SK-N-SH treated with all-trans-retinoic acid at 6 μM for 48 hours (cell line): ENCODE measurements at regions not wholly inside any gene's neighbourhood (a gene's known extent, or its start where the extent isn't known, plus 50 kb on each side); places are given as distances from the start of the nearest gene placed in this dataset.
"Not testable (repeated sequence)": the region's sequence is repeated elsewhere in the genome, so short reads cannot be mapped to it uniquely, and the experiment has no call there.

Experiments
- ATAC-seq: fragments of 200-7000 bp; cut with Tn5 transposase; 3 replicates; pipeline ENCODE4 v1.9.1; 2020; ENCODE audit warnings: mild to moderate bottlenecking, moderate library complexity
- ARNTL ChIP-seq: fragments of 450-650 bp; formaldehyde crosslinking; IDR thresholded peaks from 2 replicates; pipeline ENCODE4 v1.5.0; 2020; ENCODE audit warnings: low read depth, mild to moderate bottlenecking, moderate library complexity, borderline replicate concordance
- BACH2 ChIP-seq: fragments of 250-450 bp; sonication (Bioruptor Pico); IDR thresholded peaks from 2 replicates; pipeline ENCODE4 v1.9.0; 2021; ENCODE audit warnings: mild to moderate bottlenecking, borderline replicate concordance
- CSDC2 ChIP-seq: fragments of 250-450 bp; sonication (Bioruptor Pico); IDR thresholded peaks from 2 replicates; pipeline ENCODE4 v1.5.0; 2020; ENCODE audit warnings: mild to moderate bottlenecking, moderate library complexity
- ESRRG ChIP-seq: fragments of 250-450 bp; sonication (Bioruptor Pico); IDR thresholded peaks from 2 replicates; pipeline ENCODE4 v1.6.1; 2021; ENCODE audit warnings: mild to moderate bottlenecking
- GLIS3 ChIP-seq: fragments of 250-450 bp; sonication (Bioruptor Pico); IDR thresholded peaks from 2 replicates; pipeline ENCODE4 v1.5.0; 2020; ENCODE audit warnings: mild to moderate bottlenecking, moderate library complexity
- ISL1 ChIP-seq: fragments of 250-450 bp; sonication (Bioruptor Pico); IDR thresholded peaks from 2 replicates; pipeline ENCODE4 v2.1.2; 2022; ENCODE audit warnings: mild to moderate bottlenecking, moderate library complexity
- OSR1 ChIP-seq: fragments of 250-450 bp; sonication (Bioruptor Pico); IDR thresholded peaks from 2 replicates; pipeline ENCODE4 v1.8.0; 2022; ENCODE audit warnings: moderate library complexity, mild to moderate bottlenecking, inconsistent platforms
- PPARA ChIP-seq: fragments of 250-450 bp; sonication (Bioruptor Pico); IDR thresholded peaks from 2 replicates; pipeline ENCODE4 v1.5.0; 2020; ENCODE audit warnings: mild to moderate bottlenecking, borderline replicate concordance
- RARB ChIP-seq: fragments of 250-450 bp; sonication (Bioruptor Pico); IDR thresholded peaks from 2 replicates; pipeline ENCODE4 v1.8.0; 2021; ENCODE audit warnings: mild to moderate bottlenecking, moderate library complexity
- SNAI2 ChIP-seq: fragments of 250-450 bp; sonication (Bioruptor Pico); IDR thresholded peaks from 2 replicates; pipeline ENCODE4 v1.5.0; 2020; ENCODE audit warnings: mild to moderate bottlenecking, moderate library complexity
- TCF4 ChIP-seq: fragments of 250-450 bp; sonication (Bioruptor Pico); IDR thresholded peaks from 2 replicates; pipeline ENCODE4 v1.8.0; 2021; ENCODE audit warnings: mild to moderate bottlenecking, moderate library complexity, borderline replicate concordance
- TOX ChIP-seq: fragments of 250-450 bp; sonication (Bioruptor Pico); IDR thresholded peaks from 2 replicates; pipeline ENCODE4 v1.8.0; 2021; ENCODE audit warnings: mild to moderate bottlenecking, moderate library complexity, borderline replicate concordance
- ZC3H10 ChIP-seq: fragments of 250-450 bp; sonication (Bioruptor Pico); IDR thresholded peaks from 2 replicates; pipeline ENCODE4 v1.5.1; 2021; ENCODE audit warnings: mild to moderate bottlenecking, moderate library complexity
- ZFP3 ChIP-seq: fragments of 250-450 bp; sonication (Bioruptor Pico); IDR thresholded peaks from 2 replicates; pipeline ENCODE4 v1.5.0; 2020; ENCODE audit warnings: mild to moderate bottlenecking, moderate library complexity
- ZNF565 ChIP-seq: fragments of 450-650 bp; formaldehyde crosslinking; conservative IDR thresholded peaks from 2 replicates; pipeline ENCODE4 v1.5.0; 2020; ENCODE audit warnings: low read depth, mild to moderate bottlenecking, moderate library complexity
- ZNF70 ChIP-seq: fragments of 450-650 bp; formaldehyde crosslinking; IDR thresholded peaks from 2 replicates; pipeline ENCODE4 v1.5.0; 2020; ENCODE audit warnings: mild to moderate bottlenecking, moderate library complexity
- ZNF8 ChIP-seq: fragments of 450-650 bp; formaldehyde crosslinking; IDR thresholded peaks from 2 replicates; pipeline ENCODE4 v1.5.0; 2020; ENCODE audit warnings: mild to moderate bottlenecking, moderate library complexity
- TF ChIP-seq, protein P1 (sequence below): fragments of 250-450 bp; sonication (Bioruptor Pico); IDR thresholded peaks from 2 replicates; pipeline ENCODE4 v1.5.0; 2020; ENCODE audit warnings: mild to moderate bottlenecking, moderate library complexity
- TF ChIP-seq, protein P2 (sequence below): fragments of 250-450 bp; sonication (Bioruptor Pico); IDR thresholded peaks from 2 replicates; pipeline ENCODE4 v1.8.0; 2020; ENCODE audit warnings: mild to moderate bottlenecking, moderate library complexity, borderline replicate concordance
- TF ChIP-seq, protein P3 (sequence below): fragments of 250-450 bp; sonication (Bioruptor Pico); IDR thresholded peaks from 2 replicates; pipeline ENCODE4 v1.8.0; 2021; ENCODE audit warnings: low read depth, mild to moderate bottlenecking, moderate library complexity, borderline replicate concordance
- TF ChIP-seq, protein P4 (sequence below): fragments of 250-450 bp; sonication (Bioruptor Pico); IDR thresholded peaks from 2 replicates; pipeline ENCODE4 v1.5.1; 2021; ENCODE audit warnings: mild to moderate bottlenecking, moderate library complexity
- TF ChIP-seq, protein P5 (sequence below): fragments of 250-450 bp; sonication (Bioruptor Pico); IDR thresholded peaks from 2 replicates; pipeline ENCODE4 v1.5.1; 2020; ENCODE audit warnings: low read depth, mild to moderate bottlenecking, moderate library complexity

DNA sequence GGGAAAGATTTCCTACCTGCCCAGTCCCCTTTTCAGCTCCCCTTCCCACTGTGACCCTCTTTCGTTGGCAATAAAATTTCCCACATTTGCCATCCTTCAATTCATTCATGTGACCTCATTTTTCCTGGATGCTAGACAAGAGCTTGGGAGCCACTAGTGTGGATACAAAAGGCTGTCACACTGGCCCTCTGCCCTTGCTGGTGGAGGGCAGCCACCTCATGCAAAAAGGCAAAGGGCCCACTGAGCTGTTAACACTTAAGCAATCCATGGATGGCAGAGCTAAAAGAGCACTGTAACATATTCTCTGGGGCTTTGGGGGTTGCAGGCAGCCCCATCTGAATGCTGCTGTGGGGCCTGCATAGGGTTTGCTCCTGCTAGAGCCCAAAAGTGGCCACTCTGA, 315.1 kb downstream of the NEBL start:
- TF ChIP-seq, protein P1, sequence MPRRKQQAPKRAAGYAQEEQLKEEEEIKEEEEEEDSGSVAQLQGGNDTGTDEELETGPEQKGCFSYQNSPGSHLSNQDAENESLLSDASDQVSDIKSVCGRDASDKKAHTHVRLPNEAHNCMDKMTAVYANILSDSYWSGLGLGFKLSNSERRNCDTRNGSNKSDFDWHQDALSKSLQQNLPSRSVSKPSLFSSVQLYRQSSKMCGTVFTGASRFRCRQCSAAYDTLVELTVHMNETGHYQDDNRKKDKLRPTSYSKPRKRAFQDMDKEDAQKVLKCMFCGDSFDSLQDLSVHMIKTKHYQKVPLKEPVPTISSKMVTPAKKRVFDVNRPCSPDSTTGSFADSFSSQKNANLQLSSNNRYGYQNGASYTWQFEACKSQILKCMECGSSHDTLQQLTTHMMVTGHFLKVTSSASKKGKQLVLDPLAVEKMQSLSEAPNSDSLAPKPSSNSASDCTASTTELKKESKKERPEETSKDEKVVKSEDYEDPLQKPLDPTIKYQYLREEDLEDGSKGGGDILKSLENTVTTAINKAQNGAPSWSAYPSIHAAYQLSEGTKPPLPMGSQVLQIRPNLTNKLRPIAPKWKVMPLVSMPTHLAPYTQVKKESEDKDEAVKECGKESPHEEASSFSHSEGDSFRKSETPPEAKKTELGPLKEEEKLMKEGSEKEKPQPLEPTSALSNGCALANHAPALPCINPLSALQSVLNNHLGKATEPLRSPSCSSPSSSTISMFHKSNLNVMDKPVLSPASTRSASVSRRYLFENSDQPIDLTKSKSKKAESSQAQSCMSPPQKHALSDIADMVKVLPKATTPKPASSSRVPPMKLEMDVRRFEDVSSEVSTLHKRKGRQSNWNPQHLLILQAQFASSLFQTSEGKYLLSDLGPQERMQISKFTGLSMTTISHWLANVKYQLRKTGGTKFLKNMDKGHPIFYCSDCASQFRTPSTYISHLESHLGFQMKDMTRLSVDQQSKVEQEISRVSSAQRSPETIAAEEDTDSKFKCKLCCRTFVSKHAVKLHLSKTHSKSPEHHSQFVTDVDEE (CRISPR knock-in tag) = no peak
- TF ChIP-seq RARB (no peak), ARNTL (no peak), BACH2 (CRISPR knock-in tag) (no peak), ESRRG (CRISPR knock-in tag) (no peak), ZNF565 (CRISPR knock-in tag) (no peak), TOX (CRISPR knock-in tag) (no peak), SNAI2 (CRISPR knock-in tag) (no peak), TCF4 (no peak), OSR1 (no peak), ZNF70 (CRISPR knock-in tag) (no peak), ZFP3 (CRISPR knock-in tag) (no peak), ZNF8 (no peak), ISL1 (no peak), GLIS3 (no peak)
- TF ChIP-seq, protein P2, sequence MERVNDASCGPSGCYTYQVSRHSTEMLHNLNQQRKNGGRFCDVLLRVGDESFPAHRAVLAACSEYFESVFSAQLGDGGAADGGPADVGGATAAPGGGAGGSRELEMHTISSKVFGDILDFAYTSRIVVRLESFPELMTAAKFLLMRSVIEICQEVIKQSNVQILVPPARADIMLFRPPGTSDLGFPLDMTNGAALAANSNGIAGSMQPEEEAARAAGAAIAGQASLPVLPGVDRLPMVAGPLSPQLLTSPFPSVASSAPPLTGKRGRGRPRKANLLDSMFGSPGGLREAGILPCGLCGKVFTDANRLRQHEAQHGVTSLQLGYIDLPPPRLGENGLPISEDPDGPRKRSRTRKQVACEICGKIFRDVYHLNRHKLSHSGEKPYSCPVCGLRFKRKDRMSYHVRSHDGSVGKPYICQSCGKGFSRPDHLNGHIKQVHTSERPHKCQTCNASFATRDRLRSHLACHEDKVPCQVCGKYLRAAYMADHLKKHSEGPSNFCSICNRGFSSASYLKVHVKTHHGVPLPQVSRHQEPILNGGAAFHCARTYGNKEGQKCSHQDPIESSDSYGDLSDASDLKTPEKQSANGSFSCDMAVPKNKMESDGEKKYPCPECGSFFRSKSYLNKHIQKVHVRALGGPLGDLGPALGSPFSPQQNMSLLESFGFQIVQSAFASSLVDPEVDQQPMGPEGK = no peak
- ATAC-seq = no peak

DNA sequence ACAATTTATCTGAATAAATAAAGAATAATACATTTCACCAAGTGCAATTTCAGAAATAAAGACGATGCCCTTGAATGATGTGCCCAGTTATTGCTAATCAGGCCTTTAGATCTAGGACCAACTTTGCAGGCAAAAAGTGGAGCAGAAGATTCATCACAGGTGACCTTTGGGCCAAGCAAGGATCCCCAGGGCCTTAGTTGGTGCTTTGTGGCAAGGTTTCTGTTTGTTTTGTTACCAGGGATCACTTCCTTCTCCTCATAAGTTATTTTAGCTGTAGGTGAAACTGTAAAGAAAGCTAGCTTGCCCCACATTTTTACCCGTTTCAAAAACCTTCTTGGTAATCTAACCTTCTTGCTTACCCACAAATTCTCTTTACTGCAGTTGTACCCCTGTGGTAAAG, 323.2 kb downstream of the NEBL start:
- TF ChIP-seq, protein P2 = no peak
- TF ChIP-seq ZFP3 (CRISPR knock-in tag) = no peak
- TF ChIP-seq ZNF8 = no peak
- TF ChIP-seq SNAI2 (CRISPR knock-in tag) = no peak
- TF ChIP-seq CSDC2 = no peak
- no peak for TF ChIP-seq TOX (CRISPR knock-in tag)
- TF ChIP-seq RARB = no peak
- no peak for TF ChIP-seq TCF4
- TF ChIP-seq ZNF565 (CRISPR knock-in tag) = no peak
- TF ChIP-seq, protein P3, sequence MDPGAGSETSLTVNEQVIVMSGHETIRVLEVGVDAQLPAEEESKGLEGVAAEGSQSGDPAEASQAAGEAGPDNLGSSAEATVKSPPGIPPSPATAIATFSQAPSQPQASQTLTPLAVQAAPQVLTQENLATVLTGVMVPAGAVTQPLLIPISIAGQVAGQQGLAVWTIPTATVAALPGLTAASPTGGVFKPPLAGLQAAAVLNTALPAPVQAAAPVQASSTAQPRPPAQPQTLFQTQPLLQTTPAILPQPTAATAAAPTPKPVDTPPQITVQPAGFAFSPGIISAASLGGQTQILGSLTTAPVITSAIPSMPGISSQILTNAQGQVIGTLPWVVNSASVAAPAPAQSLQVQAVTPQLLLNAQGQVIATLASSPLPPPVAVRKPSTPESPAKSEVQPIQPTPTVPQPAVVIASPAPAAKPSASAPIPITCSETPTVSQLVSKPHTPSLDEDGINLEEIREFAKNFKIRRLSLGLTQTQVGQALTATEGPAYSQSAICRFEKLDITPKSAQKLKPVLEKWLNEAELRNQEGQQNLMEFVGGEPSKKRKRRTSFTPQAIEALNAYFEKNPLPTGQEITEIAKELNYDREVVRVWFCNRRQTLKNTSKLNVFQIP (CRISPR knock-in tag) = no peak
- no peak for TF ChIP-seq PPARA (CRISPR knock-in tag)
- TF ChIP-seq, protein P4, sequence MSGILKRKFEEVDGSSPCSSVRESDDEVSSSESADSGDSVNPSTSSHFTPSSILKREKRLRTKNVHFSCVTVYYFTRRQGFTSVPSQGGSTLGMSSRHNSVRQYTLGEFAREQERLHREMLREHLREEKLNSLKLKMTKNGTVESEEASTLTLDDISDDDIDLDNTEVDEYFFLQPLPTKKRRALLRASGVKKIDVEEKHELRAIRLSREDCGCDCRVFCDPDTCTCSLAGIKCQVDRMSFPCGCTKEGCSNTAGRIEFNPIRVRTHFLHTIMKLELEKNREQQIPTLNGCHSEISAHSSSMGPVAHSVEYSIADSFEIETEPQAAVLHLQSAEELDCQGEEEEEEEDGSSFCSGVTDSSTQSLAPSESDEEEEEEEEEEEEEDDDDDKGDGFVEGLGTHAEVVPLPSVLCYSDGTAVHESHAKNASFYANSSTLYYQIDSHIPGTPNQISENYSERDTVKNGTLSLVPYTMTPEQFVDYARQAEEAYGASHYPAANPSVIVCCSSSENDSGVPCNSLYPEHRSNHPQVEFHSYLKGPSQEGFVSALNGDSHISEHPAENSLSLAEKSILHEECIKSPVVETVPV (CRISPR knock-in tag) = no peak
- no peak for TF ChIP-seq ESRRG (CRISPR knock-in tag)
- no peak for TF ChIP-seq ARNTL
- no peak for TF ChIP-seq GLIS3
- ATAC-seq = no peak

DNA sequence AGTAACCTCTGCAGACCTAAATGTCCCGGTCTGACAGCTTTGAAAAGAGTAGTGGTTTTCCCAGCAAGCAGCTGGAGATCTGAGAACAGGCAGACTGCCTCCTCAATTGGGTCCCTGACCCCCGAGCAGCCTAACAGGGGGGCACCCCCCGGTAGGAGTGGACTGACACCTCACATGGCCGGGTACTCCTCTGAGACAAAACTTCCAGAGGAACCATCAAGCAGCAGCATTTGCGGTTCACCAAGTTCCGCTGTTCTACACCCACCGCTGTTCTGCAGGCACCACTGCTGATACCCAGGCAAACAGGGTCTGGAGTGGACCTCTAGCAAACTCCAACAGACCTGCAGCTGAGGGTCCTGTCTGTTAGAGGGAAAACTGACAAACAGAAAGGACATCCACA, 341.1 kb downstream of the NEBL start:
- ATAC-seq = not testable (repeated sequence)

DNA sequence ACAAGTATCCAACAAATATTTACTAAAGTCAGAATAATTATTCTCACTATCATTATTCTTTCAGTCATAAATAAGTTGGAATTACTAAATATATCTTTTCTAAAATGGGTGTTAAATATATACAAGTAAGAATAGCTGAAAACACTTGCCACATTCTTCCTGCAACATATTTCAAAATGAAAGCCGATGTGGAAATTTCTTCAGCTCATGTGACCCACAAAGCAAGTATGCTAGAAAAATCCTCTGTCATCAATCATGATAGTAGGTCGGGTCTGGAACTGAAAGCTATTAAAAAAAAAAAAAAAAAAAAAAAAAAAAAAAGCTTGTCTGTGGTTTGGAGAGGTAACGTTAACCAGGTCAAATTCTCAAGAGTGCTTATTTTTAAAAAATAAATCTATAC, 344.7 kb downstream of the NEBL start:
- no peak for ATAC-seq
- no peak for TF ChIP-seq ZFP3 (CRISPR knock-in tag)
- TF ChIP-seq, protein P2 = no peak
- no peak for TF ChIP-seq SNAI2 (CRISPR knock-in tag)
- TF ChIP-seq, protein P3 (CRISPR knock-in tag) = no peak
- TF ChIP-seq RARB = no peak
- TF ChIP-seq BACH2 (CRISPR knock-in tag) = no peak
- TF ChIP-seq, protein P5, sequence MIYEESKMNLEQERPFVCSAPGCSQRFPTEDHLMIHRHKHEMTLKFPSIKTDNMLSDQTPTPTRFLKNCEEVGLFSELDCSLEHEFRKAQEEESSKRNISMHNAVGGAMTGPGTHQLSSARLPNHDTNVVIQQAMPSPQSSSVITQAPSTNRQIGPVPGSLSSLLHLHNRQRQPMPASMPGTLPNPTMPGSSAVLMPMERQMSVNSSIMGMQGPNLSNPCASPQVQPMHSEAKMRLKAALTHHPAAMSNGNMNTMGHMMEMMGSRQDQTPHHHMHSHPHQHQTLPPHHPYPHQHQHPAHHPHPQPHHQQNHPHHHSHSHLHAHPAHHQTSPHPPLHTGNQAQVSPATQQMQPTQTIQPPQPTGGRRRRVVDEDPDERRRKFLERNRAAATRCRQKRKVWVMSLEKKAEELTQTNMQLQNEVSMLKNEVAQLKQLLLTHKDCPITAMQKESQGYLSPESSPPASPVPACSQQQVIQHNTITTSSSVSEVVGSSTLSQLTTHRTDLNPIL (CRISPR knock-in tag) = no peak
- TF ChIP-seq ARNTL = no peak
- no peak for TF ChIP-seq OSR1
- no peak for TF ChIP-seq ZC3H10 (CRISPR knock-in tag)
- no peak for TF ChIP-seq ZNF8
